ENCODE measurements at regions not wholly inside any gene's neighbourhood (a gene's known extent, or its start where the extent isn't known, plus 50 kb on each side); places are given as distances from the start of the nearest gene placed in this dataset.

DNA sequence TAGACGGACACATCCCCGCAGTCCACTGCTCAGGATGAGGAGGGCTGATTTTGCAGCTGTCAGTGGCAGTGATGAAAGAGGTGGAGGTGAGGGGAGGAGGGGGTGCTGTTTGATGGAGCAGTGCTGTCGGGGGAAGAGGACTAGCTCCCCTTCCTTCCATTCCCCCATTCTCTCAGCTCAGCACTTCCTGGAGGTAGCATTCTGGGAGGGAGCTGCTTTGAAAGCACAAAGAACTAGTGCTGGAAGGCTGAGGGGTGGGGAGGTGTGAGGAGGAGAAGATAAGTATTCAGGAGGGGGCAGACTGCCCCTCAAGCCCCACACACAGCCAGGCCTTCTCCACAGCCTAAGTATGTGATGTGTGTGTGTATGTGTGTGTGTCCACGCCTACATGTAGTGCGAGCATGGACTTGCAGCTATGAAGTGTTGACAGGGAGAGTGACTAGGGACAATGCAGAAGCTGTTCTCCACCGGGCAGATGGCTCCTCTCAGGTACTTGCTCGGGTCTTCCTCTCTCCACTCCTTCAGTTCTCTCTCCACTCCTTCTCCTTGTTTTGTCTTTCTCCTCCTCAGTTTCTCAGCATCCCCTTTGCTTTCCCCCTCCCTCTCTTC is 65.5 kb upstream of the HSPA9 start:
- TF ChIP-seq, protein P1, sequence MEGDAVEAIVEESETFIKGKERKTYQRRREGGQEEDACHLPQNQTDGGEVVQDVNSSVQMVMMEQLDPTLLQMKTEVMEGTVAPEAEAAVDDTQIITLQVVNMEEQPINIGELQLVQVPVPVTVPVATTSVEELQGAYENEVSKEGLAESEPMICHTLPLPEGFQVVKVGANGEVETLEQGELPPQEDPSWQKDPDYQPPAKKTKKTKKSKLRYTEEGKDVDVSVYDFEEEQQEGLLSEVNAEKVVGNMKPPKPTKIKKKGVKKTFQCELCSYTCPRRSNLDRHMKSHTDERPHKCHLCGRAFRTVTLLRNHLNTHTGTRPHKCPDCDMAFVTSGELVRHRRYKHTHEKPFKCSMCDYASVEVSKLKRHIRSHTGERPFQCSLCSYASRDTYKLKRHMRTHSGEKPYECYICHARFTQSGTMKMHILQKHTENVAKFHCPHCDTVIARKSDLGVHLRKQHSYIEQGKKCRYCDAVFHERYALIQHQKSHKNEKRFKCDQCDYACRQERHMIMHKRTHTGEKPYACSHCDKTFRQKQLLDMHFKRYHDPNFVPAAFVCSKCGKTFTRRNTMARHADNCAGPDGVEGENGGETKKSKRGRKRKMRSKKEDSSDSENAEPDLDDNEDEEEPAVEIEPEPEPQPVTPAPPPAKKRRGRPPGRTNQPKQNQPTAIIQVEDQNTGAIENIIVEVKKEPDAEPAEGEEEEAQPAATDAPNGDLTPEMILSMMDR (IDR thresholded peaks at IDR 0.05), result no peak
- no peak for TF ChIP-seq POLR2A (IDR thresholded peaks at IDR 0.05)
- no peak for TF ChIP-seq POLR2AphosphoS5 (IDR thresholded peaks at IDR 0.05)

All from breast epithelium (tissue), 3 donors.